GM18519 (cell line): ENCODE measurements at regions not wholly inside any gene's neighbourhood (a gene's known extent, or its start where the extent isn't known, plus 50 kb on each side); places are given as distances from the start of the nearest gene placed in this dataset.

Experiments
- ATAC-seq: cut with Tn5 transposase; IDR thresholded peaks from one replicate; pipeline ENCODE4 v1.9.1; 2021; ENCODE audit warnings: mild to moderate bottlenecking, moderate library complexity; ENCODE audit not compliant: unreplicated experiment, low FRiP score

DNA sequence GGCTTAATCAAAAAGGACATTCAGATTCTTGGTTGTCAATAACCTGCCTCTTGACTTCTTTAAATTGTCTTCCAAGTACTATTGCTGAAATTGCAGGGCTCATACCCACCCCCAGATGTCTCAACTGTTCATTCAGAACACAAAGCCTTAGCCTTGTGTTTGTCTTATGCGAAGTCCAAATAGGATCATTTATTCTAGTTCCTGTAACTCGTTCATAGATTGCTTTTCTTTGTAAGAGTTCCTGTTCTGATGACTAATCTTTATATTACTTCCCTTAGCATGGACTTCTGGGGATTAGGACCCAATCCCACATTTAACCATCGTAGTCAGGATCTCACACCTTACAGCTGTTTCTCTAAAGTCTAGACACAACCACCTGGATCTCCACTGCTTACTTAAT is 226.0 kb downstream of the VEGFC start:
- ATAC-seq: no peak

DNA sequence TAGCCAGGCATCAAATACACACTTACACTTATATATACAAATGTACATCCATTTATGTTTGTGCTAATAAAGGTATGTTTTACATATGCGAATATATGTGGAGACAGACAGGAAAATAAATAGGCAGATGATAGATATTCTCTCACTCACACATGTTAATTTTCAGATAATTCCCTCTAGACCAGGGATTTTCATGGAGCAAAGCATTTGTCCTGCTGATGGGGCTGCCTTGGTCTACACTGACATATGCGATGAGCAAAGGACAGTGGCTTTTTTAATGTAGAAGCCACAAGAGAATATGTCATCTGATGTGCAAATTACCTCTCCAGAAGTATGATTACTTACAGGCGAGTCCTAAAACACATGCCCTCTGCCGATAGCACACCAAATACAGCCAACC is 224.5 kb downstream of the VEGFC start:
- ATAC-seq: no peak

DNA sequence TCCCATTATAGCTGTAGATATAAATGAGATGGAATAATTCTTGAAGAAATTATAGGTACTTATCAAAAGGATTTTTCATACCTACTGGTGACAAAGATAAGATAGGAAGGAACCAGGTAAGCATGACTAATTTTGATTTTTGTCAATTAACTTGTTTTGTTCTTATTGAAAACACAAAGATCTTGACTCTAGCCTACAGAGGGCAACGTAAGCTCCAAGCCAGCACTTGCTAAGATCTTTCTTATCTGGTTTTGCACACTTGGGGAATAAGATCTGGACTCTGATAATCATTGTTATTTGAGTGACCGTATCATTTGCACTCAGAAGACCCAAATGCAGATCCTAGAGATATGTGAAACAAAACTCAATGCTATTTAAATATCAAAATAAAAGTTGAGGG is 223.4 kb downstream of the VEGFC start:
- ATAC-seq: no peak

DNA sequence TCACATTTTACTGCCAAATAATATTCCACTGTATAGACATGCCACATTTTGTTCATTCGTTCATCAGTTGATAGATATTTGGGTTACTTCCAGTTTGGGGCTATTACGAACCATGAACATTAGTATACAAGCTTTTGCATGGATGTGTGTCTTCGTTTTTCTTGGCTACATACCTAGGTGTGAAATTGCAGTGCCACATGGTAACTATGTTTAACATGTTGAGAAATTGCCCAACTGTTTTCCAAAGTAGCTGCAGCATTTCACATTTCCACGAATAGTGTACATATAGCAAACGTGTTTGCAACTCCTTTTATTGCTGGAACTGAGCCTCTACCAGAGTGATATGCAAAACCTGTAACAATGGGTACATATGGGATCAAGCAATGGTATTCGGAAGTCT is 221.5 kb downstream of the VEGFC start:
- ATAC-seq: no peak

DNA sequence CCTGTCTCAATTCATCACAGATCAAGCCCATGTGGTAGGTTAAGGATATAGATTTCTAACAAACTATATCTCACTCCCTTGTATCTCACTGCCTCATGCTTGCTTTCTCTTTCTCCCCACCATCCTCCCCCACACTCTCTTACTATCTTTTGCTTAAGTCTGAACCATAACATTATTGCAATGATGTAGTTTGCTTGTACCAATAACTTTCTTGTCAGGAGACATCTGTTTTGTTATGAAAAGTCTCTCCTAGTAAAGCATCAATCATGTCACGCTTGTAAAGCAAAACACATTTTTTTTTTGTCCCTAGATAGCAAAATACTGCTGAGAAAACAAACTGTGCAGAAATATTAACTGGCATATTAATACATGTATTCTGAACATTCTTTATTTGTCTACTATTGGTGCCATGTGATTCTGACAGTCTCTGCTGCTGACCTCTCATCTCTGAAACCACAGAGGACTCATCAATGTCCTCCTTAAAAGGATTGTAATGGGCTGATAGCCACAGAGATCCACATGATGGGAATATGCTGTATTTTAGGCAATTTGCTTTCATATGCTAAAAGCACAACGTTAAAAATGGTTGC is 217.5 kb downstream of the VEGFC start:
- no peak for ATAC-seq

DNA sequence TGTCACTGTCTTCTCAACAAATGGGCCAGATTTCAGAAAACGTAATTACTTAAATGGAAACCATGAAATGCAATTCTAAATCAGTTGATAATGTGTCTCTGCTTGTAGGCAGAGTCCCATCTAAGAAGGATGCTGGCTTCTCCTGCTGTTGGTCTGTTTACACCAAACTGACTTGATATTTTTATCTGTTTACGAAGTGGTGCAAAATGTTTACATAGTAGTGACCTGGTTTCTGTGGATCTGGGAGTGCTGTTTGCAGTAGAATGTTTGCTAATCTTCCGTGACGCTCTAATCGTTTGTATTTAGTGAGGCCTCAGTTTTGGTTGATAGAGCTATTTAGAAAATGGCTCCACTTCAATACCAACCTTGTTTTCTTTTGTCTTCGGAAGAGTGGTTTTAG is 213.5 kb downstream of the VEGFC start:
- no peak for ATAC-seq

DNA sequence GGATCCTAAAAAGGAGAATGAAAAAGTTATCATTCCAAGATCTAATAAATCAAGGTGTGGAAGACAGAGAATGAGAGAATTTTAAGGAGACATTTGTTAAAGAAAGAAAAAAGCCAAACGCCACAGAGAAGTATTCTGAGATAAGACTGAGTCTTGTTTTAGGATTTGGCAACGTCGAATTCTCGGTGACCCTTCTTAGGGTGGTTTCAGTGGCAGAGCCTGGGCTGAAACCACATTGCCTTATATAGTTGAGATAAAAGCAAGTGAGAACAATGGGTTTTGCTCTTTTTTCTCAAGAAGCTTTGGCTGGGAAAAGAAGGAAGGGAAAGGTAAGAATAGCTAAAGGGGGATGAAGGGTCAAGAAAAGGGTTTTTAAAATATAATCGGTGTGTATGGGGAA is 209.4 kb downstream of the VEGFC start:
- no peak for ATAC-seq

DNA sequence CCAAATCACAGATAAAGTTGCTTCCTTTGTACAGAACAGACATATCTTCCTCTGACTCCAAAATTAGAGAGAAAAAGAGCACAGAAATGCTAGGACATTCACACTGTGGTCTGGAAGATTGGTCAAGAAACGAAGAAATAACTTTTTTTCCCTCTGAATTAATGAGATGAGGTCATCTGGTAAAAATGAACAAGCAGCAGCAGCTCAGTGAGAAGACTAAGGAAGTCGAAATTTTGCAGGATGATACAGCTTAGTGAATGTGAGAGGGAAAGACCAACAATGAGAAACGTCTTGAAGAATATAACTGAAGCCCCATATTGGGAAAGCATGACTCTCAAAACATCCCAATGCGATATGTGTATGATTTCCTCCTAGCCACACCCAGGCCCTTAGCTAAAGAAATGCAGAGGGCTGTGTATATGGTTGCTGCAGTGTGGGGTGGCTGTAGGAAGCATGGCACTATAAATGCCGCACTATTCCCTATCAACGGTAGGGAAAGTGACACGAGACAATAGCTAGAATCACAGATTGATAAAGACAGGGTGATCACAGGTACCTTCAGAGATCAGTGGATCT is 208.6 kb downstream of the VEGFC start:
- no peak for ATAC-seq

DNA sequence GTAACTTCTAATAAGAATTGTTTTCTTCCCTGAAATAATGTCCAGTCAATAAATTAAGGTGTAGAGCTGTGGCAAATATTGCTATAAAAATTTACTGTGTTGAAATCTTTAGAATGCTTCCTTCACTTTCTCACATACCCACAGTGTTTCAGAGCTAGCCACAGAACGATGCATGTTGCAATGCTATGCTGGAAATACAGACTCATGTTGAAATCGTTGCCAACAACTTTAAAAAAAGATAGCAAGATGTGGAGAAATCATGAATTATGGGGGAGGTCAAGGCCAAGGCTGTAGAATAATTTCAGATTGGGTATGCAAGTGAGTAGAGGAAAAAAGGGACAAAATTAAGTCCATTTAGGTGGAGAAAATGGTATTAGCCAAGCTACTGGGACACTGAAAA is 204.8 kb downstream of the VEGFC start:
- ATAC-seq: no peak

DNA sequence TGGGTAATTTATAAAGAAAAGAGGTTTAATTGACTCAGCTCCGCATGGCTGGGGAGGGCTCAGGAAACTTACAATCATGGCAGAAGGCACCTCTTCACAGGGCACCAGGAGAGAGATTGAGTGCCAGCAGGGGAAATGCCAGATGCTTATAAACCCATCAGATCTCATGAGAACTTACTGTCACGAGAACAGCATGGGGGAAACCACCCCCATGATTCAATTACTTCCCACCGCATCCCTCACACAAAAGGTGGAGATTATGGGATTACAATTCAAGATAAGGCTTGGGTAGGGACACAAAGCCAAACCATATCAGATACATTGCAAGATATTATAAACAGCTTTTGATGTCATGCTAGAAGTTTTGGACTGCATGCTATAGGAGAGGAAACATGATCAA is 204.3 kb downstream of the VEGFC start:
- ATAC-seq: no peak

DNA sequence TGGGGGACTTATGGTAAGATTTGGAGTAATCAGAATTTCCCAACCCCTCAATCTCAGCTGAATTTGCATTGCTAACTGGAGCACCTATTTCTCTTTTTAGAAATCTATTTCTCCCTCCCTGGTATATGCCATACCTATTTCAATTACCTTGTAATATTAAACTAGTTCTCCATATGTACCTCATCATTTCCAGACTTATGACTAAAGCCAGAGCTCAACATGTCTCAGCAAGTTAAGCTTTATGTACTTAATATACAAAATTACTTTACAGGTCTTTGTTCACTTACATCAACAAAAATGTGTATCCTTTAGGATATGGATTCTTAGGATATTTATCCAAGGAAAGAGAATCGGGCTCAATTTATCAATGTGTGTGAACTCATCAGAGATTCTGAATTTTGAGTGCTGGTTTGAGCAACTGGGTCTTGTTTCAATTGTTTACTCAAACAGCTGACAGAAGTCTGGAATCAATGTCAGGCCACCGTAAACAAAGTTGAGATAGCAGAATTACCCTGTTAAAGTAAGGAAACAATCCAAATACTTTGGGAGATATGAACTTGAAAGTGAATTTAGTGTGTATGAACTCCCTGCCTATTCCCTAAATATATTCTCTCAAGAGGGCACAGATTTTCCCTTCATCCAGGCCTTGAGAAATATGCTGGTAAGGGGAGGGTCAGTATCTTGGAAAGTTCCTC is 199.6 kb downstream of the VEGFC start:
- no peak for ATAC-seq

DNA sequence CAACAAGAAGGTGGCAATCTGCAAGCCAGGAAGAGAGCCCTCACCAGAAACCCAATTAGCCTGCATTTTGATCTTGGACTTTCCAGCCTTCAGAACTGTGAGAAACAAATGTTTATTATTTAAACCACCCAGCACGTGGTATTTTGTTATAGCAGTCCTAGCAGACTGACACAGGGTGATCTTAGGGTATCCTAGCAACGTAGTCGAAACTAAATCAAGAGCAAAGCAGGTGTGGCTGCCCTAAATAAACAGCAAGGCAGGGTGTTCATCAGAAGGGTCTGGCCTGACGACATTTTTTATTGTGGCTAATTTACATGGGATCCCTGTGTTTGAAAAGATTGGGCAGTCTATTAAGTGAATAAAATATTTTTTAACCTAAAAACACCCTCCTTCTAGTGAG is 198.8 kb downstream of the VEGFC start:
- ATAC-seq: no peak

DNA sequence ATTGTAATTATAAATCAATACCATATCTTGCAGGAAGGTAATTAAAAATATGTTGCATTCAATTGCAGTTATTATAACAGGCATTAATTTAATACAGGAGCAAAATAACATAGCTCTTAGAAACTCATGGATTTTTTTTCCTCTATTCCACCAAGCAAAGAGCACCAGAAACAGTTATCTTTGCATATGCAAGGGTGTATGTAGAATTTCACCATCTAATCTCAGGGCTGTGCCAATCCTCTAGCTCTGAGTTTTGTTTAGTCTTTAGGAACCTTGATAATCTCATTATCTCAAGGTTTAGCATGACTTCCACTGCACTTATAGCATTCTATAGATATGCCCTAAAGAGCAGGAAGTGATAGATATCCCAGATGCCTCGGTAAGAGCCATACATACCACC is 197.5 kb downstream of the VEGFC start:
- ATAC-seq: no peak

DNA sequence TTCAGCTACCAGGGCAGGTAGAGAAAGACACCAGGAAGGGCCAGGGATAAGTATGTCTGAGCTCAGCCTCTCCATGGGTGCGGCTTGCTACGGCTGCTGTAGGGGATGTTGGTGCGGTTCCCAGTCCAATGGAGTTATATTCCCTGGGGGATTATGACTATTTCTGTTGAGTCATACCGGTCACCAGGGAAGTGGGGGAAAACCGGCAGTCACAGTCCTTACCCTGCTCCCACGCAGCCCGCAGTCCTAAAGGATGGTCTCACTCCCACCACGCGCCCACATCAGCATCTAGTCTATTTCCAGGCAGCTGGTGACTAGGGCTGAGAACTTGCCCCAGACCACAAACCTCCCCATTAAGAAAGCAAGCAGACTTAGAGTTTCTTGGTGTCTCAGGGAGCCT is 191.6 kb downstream of the VEGFC start:
- ATAC-seq: no peak

DNA sequence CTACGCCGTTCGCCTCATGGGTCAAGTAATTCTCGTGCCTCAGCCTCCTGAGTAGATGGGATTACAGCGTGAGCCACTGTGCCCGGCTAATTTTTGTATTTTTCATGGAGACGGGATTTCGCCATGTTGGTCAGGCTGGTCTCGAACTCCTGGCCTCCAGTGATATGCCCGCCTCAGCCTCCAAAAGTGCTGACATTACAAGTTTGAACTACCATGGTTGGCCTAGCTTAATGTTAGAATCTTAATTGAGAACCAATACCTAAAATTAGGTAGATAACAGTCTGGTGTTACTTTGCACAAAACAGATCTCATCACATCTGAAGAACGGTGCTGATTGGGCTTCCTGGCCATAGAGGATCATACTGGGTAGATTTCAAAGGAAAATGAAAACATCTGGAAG is 184.9 kb downstream of the VEGFC start:
- no peak for ATAC-seq

DNA sequence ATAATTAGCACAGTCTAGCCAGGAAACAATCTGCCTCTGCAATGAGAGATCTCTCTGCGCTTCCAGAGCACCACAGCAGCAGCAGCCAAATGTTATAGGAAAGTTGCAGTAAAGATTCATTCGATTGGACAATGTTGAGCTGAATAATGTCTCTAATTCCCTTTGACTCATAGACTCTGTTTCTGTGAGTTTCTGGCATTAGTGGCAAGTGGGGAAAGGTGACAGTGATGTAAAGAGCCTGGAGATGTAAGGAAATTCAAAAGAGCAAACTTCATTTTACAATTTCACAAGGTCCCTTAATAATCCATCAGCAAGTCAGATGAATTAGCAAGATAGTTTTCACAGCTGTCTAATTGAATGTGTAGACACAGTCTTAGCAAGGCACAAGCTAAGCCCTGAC is 184.4 kb downstream of the VEGFC start:
- no peak for ATAC-seq

DNA sequence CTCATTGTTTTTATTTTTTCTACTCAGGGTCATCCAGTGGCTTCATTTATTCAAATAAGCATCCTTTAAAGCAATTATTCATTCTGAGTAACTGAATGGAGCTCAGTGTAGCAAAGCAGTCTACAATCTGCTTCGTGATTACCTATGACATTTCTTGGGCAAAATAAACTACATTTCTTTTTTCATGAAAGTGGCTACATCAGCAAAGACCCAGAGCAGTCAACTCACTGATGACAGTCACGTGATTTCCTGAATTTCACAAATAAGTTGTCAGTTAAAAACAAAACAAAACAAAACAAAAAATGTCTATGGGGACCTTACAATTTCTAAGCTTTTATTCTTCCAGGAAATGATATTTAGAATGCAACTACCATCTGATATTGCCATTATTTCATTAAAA is 182.1 kb downstream of the VEGFC start:
- ATAC-seq: no peak

DNA sequence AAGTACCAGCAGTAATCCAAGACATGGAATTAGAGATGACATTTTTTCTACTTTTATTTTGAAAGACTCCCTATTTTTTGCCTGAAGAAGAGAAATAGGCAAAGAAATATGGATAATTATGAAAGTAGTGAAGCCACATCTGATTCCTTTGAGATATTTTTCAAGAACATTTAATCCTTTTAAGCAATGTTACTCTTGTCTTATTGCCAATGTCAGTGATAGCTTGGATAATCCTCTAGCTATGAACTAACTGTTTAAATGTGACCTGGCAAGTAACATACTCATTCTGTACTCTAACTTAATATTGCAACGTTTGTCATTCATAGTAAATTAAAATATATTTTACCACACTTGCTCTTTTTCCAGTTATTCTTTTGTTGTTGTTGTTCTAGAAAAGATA is 181.3 kb downstream of the VEGFC start:
- ATAC-seq: no peak

DNA sequence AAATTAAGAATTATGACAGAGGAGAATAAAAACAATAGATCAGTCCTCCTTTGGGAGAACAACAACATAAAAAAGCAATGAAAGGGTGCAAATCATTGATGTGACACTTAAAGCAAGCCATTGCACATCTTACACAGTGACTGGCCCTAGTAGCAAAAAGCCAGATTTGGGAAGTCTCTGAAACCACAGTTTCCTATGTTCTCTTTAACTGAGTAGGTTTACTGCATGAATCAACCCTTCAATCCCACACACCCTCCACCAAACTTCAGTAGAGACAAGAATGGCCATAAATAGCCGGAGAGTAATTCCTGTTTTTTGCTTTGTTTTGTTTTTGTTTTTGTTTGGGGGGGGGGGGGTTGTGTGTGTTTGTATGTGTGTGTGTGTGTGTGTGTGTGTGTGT is 180.8 kb downstream of the VEGFC start:
- no peak for ATAC-seq

DNA sequence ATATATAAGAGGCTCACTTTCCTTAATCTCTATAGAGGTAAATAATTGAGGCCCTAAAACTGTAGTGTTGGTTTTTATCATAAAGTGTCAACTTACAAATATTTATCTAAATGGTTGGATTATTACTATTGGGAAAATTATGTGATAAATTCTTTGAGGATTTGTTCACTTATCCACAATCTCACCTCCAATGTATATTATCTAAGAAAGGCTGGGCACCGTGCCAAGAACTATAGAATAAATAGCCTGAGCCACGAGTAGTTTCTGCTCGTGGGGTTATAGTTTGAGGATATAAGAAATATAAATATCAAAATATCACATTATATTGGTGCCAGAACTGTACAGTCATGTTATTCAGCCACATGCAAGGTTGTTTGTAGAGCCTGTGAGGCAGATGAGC is 177.9 kb downstream of the VEGFC start:
- ATAC-seq: no peak

DNA sequence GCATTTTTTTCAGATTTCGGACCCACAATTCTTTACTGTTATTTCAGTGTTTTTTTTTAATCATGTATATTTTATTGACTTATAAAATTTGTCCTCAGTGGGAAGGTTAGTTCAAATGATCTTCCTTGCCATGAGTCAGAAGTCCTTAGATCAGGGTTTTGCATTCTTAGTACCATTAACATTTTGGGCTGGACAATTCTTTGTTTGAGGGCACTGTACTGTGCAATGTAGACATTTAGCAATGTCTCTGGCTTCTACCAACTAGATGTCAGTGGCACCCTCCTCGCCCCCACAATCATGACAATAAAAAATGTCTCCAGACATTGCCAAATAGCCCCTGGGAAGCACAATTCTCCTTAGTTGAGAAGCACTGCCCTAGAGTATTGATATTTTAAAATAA is 176.6 kb downstream of the VEGFC start:
- ATAC-seq: no peak

DNA sequence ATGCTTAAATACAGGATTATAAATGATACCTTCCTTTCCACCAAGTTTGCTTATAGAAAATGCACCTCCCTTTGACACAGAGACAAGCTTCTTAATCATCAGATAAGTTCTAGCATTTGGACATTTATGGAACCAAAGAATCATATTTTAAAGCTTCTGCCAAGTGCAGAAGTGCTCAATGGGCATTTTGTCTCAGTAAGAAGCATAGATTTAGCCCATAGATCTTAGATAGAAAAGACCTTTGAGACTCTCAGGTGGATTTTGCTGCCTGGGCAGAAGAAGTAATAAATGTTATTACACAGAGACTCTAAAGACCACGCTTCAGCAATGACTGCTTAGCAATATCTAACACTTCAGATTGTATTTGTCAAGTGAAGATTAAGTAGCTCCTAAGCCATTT is 174.6 kb downstream of the VEGFC start:
- ATAC-seq: no peak
